Caco-2 (cell line): ENCODE measurements at regions not wholly inside any gene's neighbourhood (a gene's known extent, or its start where the extent isn't known, plus 50 kb on each side); places are given as distances from the start of the nearest gene placed in this dataset.

Source experiments
- BruUV-seq: library from RNA; stranded (reverse); fragments of 400-500 nt; replicated peaks from 2 replicates; lab custom pipeline; 2021; lab: Mats Ljungman, UMichigan
- CTCF ChIA-PET: fragments of 300-600 bp; sonication (Branson Sonifier 250); formaldehyde crosslinking; loops from one replicate; lab custom pipeline; 2022; ENCODE audit warnings: antibody characterized with exemption; lab: Charles Lee
- POLR2A ChIA-PET: fragments of 300-600 bp; sonication (Branson Sonifier 250); formaldehyde crosslinking; loops from one replicate; lab custom pipeline; 2022; ENCODE audit warnings: antibody characterized with exemption; lab: Charles Lee
- DNase-seq, 2 experiments: peaks; one replicate each; pipeline versions ENCODE4 v3.0.0 to v3.0.0-alpha.2; 2020 to 2022
- H3K27me3 ChIP-seq: replicated peaks from 2 replicates; pipeline ENCODE4 v1.6.0; 2011; ENCODE audit warnings: low read length; ENCODE audit not compliant: control insufficient read depth, insufficient read depth
- H3K36me3 ChIP-seq: 2 replicates; pipeline ENCODE4 v1.5.1; 2011; ENCODE audit warnings: low read length; ENCODE audit not compliant: control insufficient read depth, insufficient read depth
- H3K4me1 ChIP-seq: fragments of 250-450 bp; sonication (Bioruptor Pico); 2 replicates; pipeline ENCODE4 v1.5.1; 2020; ENCODE audit warnings: mild to moderate bottlenecking
- H3K4me3 ChIP-seq: 2 replicates; pipeline ENCODE4 v1.5.1; 2011; ENCODE audit warnings: low read depth, mild to moderate bottlenecking, control low read depth, low read length
- H3K9me3 ChIP-seq: fragments of 250-450 bp; sonication (Bioruptor Pico); 2 replicates; pipeline ENCODE4 v1.5.1; 2020; ENCODE audit warnings: mild to moderate bottlenecking, moderate library complexity
- H3K27ac Mint-ChIP-seq: one replicate; pipeline ENCODE4 v1.8.0; 2022; ENCODE audit warnings: mixed read lengths; ENCODE audit not compliant: unreplicated experiment
- H3K27me3 Mint-ChIP-seq: one replicate; pipeline ENCODE4 v1.8.0; 2022; ENCODE audit warnings: mixed read lengths; ENCODE audit not compliant: insufficient read depth, unreplicated experiment
- H3K36me3 Mint-ChIP-seq: one replicate; pipeline ENCODE4 v1.8.0; 2022; ENCODE audit warnings: mild to moderate bottlenecking, mixed read lengths; ENCODE audit not compliant: insufficient read depth, unreplicated experiment
- H3K4me1 Mint-ChIP-seq: one replicate; pipeline ENCODE4 v1.8.0; 2022; ENCODE audit warnings: low read depth, mixed read lengths; ENCODE audit not compliant: unreplicated experiment
- H3K4me3 Mint-ChIP-seq: one replicate; pipeline ENCODE4 v1.8.0; 2022; ENCODE audit warnings: mild to moderate bottlenecking, moderate library complexity, mixed read lengths; ENCODE audit not compliant: unreplicated experiment
- H3K9me3 Mint-ChIP-seq: one replicate; pipeline ENCODE4 v1.8.0; 2022; ENCODE audit warnings: mixed read lengths; ENCODE audit not compliant: unreplicated experiment
- intact Hi-C: fragments of 100-400 bp; cut with micrococcal nuclease; formaldehyde crosslinking; loops from one replicate; pipeline ENCODE4 v1.10.0; 2022; ENCODE audit not compliant: unreplicated experiment
- TF ChIP-seq, protein P1 (sequence below), 2 experiments: fragments of 200-600 bp in 1 of 2; IDR thresholded peaks; 1 replicate in 1 of 2; 2 replicates in 1 of 2; pipeline versions ENCODE4 v1.5.1 to v1.8.0; 2011 to 2022; ENCODE audit warnings: antibody characterized with exemption in 1 of 2, control low read depth in 1 of 2, inconsistent platforms in 1 of 2, low read depth in 1 of 2, low read length in 1 of 2, mild to moderate bottlenecking in 1 of 2, moderate library complexity in 1 of 2; ENCODE audit not compliant: insufficient read depth in 1 of 2, severe bottlenecking in 1 of 2, unreplicated experiment in 1 of 2

DNA sequence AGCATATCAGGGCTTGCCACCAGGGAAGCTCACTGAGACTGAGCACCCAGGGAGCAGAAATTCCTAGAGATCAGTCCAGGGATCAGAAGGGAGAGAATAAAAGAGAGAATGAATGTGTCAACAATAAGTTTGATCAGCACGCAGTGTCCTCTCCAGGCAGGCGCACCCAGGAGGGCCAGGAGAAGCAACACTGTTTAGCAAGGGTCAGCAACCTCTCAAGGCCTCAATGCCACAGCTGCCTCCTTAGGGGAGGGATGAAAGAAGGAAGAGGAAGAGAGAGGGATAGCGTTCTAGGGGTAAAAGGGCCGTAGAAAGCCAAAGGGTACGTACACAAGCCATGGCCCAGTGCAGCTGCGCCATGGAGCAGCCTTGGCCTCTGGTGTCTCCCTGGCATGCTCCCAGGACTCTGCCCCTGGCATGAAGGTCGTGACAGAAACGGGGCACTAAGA, 399.8 kb downstream of the SHQ1 start:
- Histone ChIP-seq H3K27me3 (no peaks in the 10 kb centered on the region), H3K9me3 (no peaks in the 10 kb centered on the region; the same call in 1 of the 2 replicates), H3K4me1 (peaks cover 46% of the 10 kb centered on the region), H3K36me3 (no peaks in the 10 kb centered on the region), H3K4me3 (0 out of 2 replicates have a peak overlapping the region, but pooled peaks have one; percentile 1)
- no TSS peak for BruUV-seq
- Mint-ChIP-seq H3K27me3 (no peaks in the 10 kb centered on the region), H3K4me3 (peak overlapping the region; percentile 78), H3K36me3 (peaks cover 24% of the 10 kb centered on the region), H3K9me3 (no peaks in the 10 kb centered on the region), H3K27ac (peak overlapping the region; percentile 7), H3K4me1 (peaks cover 55% of the 10 kb centered on the region)
- TF ChIP-seq, protein P1, sequence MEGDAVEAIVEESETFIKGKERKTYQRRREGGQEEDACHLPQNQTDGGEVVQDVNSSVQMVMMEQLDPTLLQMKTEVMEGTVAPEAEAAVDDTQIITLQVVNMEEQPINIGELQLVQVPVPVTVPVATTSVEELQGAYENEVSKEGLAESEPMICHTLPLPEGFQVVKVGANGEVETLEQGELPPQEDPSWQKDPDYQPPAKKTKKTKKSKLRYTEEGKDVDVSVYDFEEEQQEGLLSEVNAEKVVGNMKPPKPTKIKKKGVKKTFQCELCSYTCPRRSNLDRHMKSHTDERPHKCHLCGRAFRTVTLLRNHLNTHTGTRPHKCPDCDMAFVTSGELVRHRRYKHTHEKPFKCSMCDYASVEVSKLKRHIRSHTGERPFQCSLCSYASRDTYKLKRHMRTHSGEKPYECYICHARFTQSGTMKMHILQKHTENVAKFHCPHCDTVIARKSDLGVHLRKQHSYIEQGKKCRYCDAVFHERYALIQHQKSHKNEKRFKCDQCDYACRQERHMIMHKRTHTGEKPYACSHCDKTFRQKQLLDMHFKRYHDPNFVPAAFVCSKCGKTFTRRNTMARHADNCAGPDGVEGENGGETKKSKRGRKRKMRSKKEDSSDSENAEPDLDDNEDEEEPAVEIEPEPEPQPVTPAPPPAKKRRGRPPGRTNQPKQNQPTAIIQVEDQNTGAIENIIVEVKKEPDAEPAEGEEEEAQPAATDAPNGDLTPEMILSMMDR (IDR thresholded peaks at IDR 0.05; ENCODE audit: insufficient read depth in 1 of 2, low read depth in 1 of 2, low read length in 1 of 2, severe bottlenecking in 1 of 2, unreplicated experiment in 1 of 2) = no peak
- POLR2A ChIA-PET = interaction anchor here (0.8 kb wide), 1 partner anchor 514 kb away, joined by 3 read pairs; no protein-coding TSS in a partner anchor
- DNase-seq = no peak
- CTCF ChIA-PET = interaction anchor here (1.1 to 1.2 kb wide), 2 partner anchors 15 to 374 kb away, joined by 3 to 4 read pairs; no protein-coding TSS in a partner anchor
- intact Hi-C loops = loop anchor here (5.0 kb wide), 1 partner anchor 66 kb away; no protein-coding TSS in a partner anchor

DNA sequence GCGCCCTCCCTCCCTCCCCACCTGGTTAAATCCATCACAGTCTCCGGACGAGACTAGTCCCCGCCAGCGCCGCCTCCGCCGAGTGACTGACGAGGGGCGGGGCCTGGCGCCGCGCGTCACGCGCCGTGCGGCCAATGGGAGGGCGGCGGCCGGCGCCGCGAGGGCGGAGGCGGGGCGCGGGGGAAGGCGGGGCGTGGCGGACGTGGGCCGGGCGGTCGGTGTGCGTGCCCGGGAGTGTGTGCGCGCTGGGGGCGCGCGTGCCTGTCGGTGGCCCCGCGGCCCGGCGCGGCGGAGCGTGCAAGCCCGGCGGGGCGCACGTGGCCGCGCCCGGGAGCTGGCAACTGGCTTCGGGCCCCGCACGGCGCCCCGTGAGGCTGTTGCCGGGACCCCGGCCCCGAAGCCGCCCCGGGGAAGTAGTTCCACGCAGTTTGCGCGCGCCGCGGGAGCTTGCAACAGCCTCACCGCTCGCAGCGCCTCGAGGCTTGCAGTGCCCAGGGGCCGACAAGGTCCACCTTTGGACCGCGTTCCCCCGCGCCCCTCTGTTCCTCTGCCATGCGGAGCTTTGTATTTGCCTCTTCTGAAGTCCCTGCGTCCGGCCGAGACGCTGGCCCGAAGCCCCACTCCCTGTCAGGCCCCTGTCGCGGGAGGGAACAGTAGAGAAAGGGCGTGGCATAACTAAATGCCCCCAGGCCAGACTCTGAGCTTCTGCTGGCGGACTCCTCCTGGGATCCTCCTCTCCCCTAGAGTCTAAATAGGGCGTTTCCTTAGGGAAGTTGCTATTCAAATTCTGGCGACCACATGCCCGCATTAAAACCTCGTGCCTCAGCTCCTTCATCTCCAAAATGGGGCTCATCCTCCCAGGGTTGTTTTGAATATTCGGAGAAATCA, 400.9 kb downstream of the SHQ1 start:
- Mint-ChIP-seq H3K36me3 (peaks cover 24% of the 10 kb centered on the region), H3K4me1 (peaks cover 47% of the 10 kb centered on the region), H3K9me3 (no peaks in the 10 kb centered on the region), H3K27ac (peak overlapping the region; percentile 87), H3K4me3 (peak overlapping the region; percentile 99), H3K27me3 (no peaks in the 10 kb centered on the region)
- Histone ChIP-seq H3K4me3 (peak overlapping the region; percentile 92), H3K36me3 (no peaks in the 10 kb centered on the region), H3K27me3 (no peaks in the 10 kb centered on the region), H3K4me1 (peaks cover 35% of the 10 kb centered on the region), H3K9me3 (no peaks in the 10 kb centered on the region)
- intact Hi-C loops = loop anchor here (2.0 to 5.0 kb wide), 2 partner anchors 65 to 375 kb away; no protein-coding TSS in a partner anchor
- DNase-seq = peak; percentile 88 to 96
- CTCF ChIA-PET = interaction anchor here (0.9 to 1.2 kb wide), 4 partner anchors 16 to 492 kb away, joined by 3 to 4 read pairs (median 3); no protein-coding TSS in a partner anchor
- TF ChIP-seq, protein P1 (IDR thresholded peaks at IDR 0.05; ENCODE audit: insufficient read depth in 1 of 2, low read depth in 1 of 2, low read length in 1 of 2, severe bottlenecking in 1 of 2, unreplicated experiment in 1 of 2) = no peak
- no TSS peak for BruUV-seq
- POLR2A ChIA-PET = interaction anchor here (0.7 to 1.0 kb wide), 2 partner anchors 40 to 56 kb away, joined by 3 read pairs; no protein-coding TSS in a partner anchor
